ENCODE measurements at regions not wholly inside any gene's neighbourhood (a gene's known extent, or its start where the extent isn't known, plus 50 kb on each side); places are given as distances from the start of the nearest gene placed in this dataset.

- Histone ChIP-seq H2AFZ (ENCODE audit: insufficient read depth, low read depth, low read length, poor library complexity, severe bottlenecking) (no peak overlapping the region), H3K36me3 (replicated peaks in 1 of 2; ENCODE audit: control insufficient read depth in 1 of 2, insufficient read depth in 2 of 2, low read length in 2 of 2) (no peaks in the 10 kb centered on the region), H3K4me1 (ENCODE audit: control insufficient read depth in 1 of 2, insufficient read depth in 2 of 2, low read length in 2 of 2) (no peaks in the 10 kb centered on the region), H4K20me1 (ENCODE audit: insufficient read depth, low read length) (no peaks in the 10 kb centered on the region), H3K9ac (ENCODE audit: insufficient read depth, low read length, poor library complexity, severe bottlenecking) (no peak overlapping the region), H3K27ac (ENCODE audit: low read depth in 1 of 2, low read length in 2 of 2) (no peak overlapping the region), H3K4me3 (replicated peaks in 1 of 3; ENCODE audit: low read depth in 2 of 3, low read length in 3 of 3) (no peak overlapping the region), H3K79me2 (ENCODE audit: insufficient read depth, low read length) (no peaks in the 10 kb centered on the region), H3K4me2 (replicated peaks; ENCODE audit: extremely low read depth, low read length, poor library complexity, severe bottlenecking) (no peak overlapping the region), H3K9me3 (replicated peaks in 1 of 2; ENCODE audit: control insufficient read depth in 1 of 2, insufficient read depth in 1 of 2, low read length in 2 of 2) (no peaks in the 10 kb centered on the region), H3K27me3 (ENCODE audit: control insufficient read depth in 2 of 2, insufficient read depth in 2 of 2, low read length in 2 of 2) (no peaks in the 10 kb centered on the region)
- H3K36me3 Mint-ChIP-seq, result no peaks in the 10 kb centered on the region
- no peak overlapping the region for H3K27ac Mint-ChIP-seq
- H3K9me3 Mint-ChIP-seq, result peaks cover 0 to 2% (median 0%) of the 10 kb centered on the region in 7 donors
- WGBS (ENCODE audit: insufficient coverage), result 100% methylated on average over 1 of the region's 4 CpGs
- no peak for TF ChIP-seq CTCF (IDR thresholded peaks at IDR 0.05)
- no peak overlapping the region for H3K4me3 Mint-ChIP-seq
- no peak for DNase-seq
- no peaks in the 10 kb centered on the region for H3K27me3 Mint-ChIP-seq (ENCODE audit: low read depth in 3 of 3)
- H3K4me1 Mint-ChIP-seq, result no peaks in the 10 kb centered on the region
- intact Hi-C loops (cut with micrococcal nuclease), result no loop called here
These were observed 152.0 kb upstream of the SERP2 start for GRCh38 chr13:44221657-44222056.

GRCh38 chr13:44223770-44224444 lies 149.7 kb upstream of the SERP2 start:
- intact Hi-C loops (cut with micrococcal nuclease), result no loop called here
- no peaks in the 10 kb centered on the region for H3K4me1 Mint-ChIP-seq
- TF ChIP-seq CTCF (IDR thresholded peaks at IDR 0.05), result no peak
- Histone ChIP-seq H3K27me3 (ENCODE audit: control insufficient read depth in 2 of 2, insufficient read depth in 2 of 2, low read length in 2 of 2) (no peaks in the 10 kb centered on the region), H3K9me3 (replicated peaks in 1 of 2; ENCODE audit: control insufficient read depth in 1 of 2, insufficient read depth in 1 of 2, low read length in 2 of 2) (peaks cover 0 to 3% of the 10 kb centered on the region in 2 donors), H3K4me3 (replicated peaks in 1 of 3; ENCODE audit: low read depth in 2 of 3, low read length in 3 of 3) (no peak overlapping the region), H3K79me2 (ENCODE audit: insufficient read depth, low read length) (no peaks in the 10 kb centered on the region), H4K20me1 (ENCODE audit: insufficient read depth, low read length) (no peaks in the 10 kb centered on the region), H3K27ac (ENCODE audit: low read depth in 1 of 2, low read length in 2 of 2) (no peak overlapping the region), H2AFZ (ENCODE audit: insufficient read depth, low read depth, low read length, poor library complexity, severe bottlenecking) (no peak overlapping the region), H3K4me2 (replicated peaks; ENCODE audit: extremely low read depth, low read length, poor library complexity, severe bottlenecking) (no peak overlapping the region), H3K9ac (ENCODE audit: insufficient read depth, low read length, poor library complexity, severe bottlenecking) (no peak overlapping the region), H3K36me3 (replicated peaks in 1 of 2; ENCODE audit: control insufficient read depth in 1 of 2, insufficient read depth in 2 of 2, low read length in 2 of 2) (no peaks in the 10 kb centered on the region), H3K4me1 (ENCODE audit: control insufficient read depth in 1 of 2, insufficient read depth in 2 of 2, low read length in 2 of 2) (no peaks in the 10 kb centered on the region)
- no CpG with 5 or more reads among the region's 2 CpGs for WGBS (ENCODE audit: insufficient coverage)
- no peak overlapping the region for H3K4me3 Mint-ChIP-seq
- H3K27ac Mint-ChIP-seq, result no peak overlapping the region
- peaks cover 0 to 4% (median 0%) of the 10 kb centered on the region in 7 donors for H3K9me3 Mint-ChIP-seq
- H3K36me3 Mint-ChIP-seq, result no peaks in the 10 kb centered on the region
- H3K27me3 Mint-ChIP-seq (ENCODE audit: low read depth in 3 of 3), result no peaks in the 10 kb centered on the region
- no peak for DNase-seq
